ENCODE measurements at regions not wholly inside any gene's neighbourhood (a gene's known extent, or its start where the extent isn't known, plus 50 kb on each side); places are given as distances from the start of the nearest gene placed in this dataset.

- TF ChIP-seq, protein P1, sequence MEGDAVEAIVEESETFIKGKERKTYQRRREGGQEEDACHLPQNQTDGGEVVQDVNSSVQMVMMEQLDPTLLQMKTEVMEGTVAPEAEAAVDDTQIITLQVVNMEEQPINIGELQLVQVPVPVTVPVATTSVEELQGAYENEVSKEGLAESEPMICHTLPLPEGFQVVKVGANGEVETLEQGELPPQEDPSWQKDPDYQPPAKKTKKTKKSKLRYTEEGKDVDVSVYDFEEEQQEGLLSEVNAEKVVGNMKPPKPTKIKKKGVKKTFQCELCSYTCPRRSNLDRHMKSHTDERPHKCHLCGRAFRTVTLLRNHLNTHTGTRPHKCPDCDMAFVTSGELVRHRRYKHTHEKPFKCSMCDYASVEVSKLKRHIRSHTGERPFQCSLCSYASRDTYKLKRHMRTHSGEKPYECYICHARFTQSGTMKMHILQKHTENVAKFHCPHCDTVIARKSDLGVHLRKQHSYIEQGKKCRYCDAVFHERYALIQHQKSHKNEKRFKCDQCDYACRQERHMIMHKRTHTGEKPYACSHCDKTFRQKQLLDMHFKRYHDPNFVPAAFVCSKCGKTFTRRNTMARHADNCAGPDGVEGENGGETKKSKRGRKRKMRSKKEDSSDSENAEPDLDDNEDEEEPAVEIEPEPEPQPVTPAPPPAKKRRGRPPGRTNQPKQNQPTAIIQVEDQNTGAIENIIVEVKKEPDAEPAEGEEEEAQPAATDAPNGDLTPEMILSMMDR (IDR thresholded peaks at IDR 0.05) = no peak
- TF ChIP-seq KDM5A (IDR thresholded peaks at IDR 0.05) (no peak), POLR2A (IDR thresholded peaks at IDR 0.05; ENCODE audit: low read length) (no peak), RNF2 (IDR thresholded peaks at IDR 0.05; ENCODE audit: borderline replicate concordance, low read depth) (no peak), MAZ (IDR thresholded peaks at IDR 0.05; ENCODE audit: borderline replicate concordance, low read depth, low read length) (no peak), RFX5 (IDR thresholded peaks at IDR 0.05) (no peak)
Measured at GRCh38 chr6:156651486-156651885, 125.7 kb upstream of the ARID1B start.

Data from A549 (cell line).